ENCODE measurements at regions not wholly inside any gene's neighbourhood (a gene's known extent, or its start where the extent isn't known, plus 50 kb on each side); places are given as distances from the start of the nearest gene placed in this dataset.
"Not testable (repeated sequence)": the region's sequence is repeated elsewhere in the genome, so short reads cannot be mapped to it uniquely, and the experiment has no call there.

DNA sequence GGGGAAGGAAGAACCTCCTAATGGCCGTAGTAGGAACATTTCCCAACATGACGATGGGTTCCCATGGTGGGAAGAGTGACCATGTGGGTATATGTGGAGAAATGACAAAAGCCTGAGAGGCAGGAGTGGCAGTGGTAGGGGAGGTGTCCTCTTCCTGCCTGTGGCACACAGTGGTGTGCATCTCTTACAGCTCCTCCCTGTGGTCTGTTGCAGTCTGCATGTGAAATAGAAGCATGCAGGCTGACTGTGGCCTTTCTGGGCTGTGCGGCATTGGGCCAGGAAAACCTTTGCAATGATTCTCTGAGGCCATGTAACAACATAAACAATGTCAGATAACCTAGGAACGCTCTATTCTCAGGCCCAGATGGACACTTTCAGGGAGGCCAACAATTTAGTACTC is 84.0 kb downstream of the LACC1 start:
- Histone ChIP-seq H3K27me3 (ENCODE audit: low read depth) (no peaks in the 10 kb centered on the region), H3K27ac (no peak overlapping the region), H3K4me3 (no peak overlapping the region), H3K4me1 (no peaks in the 10 kb centered on the region), H3K9me3 (no peaks in the 10 kb centered on the region), H3K36me3 (no peaks in the 10 kb centered on the region)
- ATAC-seq: no peak
- no peak for DNase-seq
- intact Hi-C loops (cut with DNase I): no loop called here
- TF ChIP-seq, protein P1, sequence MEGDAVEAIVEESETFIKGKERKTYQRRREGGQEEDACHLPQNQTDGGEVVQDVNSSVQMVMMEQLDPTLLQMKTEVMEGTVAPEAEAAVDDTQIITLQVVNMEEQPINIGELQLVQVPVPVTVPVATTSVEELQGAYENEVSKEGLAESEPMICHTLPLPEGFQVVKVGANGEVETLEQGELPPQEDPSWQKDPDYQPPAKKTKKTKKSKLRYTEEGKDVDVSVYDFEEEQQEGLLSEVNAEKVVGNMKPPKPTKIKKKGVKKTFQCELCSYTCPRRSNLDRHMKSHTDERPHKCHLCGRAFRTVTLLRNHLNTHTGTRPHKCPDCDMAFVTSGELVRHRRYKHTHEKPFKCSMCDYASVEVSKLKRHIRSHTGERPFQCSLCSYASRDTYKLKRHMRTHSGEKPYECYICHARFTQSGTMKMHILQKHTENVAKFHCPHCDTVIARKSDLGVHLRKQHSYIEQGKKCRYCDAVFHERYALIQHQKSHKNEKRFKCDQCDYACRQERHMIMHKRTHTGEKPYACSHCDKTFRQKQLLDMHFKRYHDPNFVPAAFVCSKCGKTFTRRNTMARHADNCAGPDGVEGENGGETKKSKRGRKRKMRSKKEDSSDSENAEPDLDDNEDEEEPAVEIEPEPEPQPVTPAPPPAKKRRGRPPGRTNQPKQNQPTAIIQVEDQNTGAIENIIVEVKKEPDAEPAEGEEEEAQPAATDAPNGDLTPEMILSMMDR (IDR thresholded peaks at IDR 0.05): no peak

DNA sequence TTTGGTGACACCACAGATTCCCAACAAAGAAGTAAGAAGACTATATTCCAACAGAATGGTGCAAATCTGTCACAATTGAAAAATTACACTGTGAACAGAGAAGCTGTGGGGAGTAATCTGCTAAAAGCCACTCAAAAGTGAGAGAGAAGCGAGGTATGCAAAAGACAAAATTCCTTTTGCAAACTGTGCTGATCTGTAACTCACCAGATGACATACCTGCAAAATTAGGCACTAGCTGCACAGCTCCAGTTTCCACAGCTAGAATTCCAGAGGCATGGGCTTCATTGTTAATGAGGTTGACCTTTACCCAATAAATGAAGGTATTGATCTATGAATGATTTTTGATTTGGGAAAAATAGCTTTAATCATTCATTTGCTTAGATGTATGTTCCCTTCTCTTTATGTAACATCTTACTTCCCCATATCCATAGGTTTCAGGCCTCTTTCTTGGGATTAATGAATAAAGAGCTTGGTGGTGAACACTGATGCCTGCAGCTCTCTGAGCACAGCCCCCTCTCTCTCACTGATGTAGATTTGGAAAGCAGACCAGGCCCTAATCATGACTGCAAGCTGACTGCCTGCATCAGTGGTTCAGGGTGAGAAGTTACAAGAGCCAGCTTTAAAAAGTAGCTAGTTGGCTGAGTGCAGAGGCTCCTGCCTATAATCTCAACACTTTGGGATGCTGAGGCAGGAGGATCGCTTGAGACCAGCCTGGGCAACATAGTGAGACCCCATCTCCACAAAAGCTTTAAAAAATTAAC is 85.2 kb downstream of the LACC1 start:
- Histone ChIP-seq H3K9me3 (no peaks in the 10 kb centered on the region), H3K4me3 (no peak overlapping the region), H3K36me3 (no peaks in the 10 kb centered on the region), H3K27me3 (ENCODE audit: low read depth) (no peaks in the 10 kb centered on the region), H3K4me1 (no peaks in the 10 kb centered on the region), H3K27ac (no peak overlapping the region)
- no peak for ATAC-seq
- DNase-seq: no peak
- TF ChIP-seq, protein P1 (IDR thresholded peaks at IDR 0.05): no peak
- intact Hi-C loops (cut with DNase I): no loop called here

DNA sequence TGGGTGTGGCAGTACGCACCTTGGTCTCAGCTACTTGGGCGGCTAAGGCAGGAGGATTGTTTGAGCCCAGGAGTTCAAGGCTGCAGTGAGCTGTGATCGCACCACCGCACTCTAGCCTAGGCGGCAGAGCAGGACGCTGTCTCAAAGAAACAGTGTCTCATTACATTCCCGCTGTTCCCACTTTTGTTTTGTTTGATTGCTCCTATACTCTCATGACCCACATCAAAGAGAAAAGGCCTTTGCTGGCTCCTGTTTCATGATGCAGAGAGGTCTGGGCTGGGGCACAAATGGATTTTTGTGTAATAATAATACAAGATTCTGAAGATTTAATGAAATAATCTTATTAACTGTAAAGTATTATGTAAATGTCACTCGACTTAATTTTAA is 85.7 kb downstream of the LACC1 start:
- Histone ChIP-seq H3K4me3 (no peak overlapping the region), H3K9me3 (no peaks in the 10 kb centered on the region), H3K4me1 (no peaks in the 10 kb centered on the region), H3K36me3 (no peaks in the 10 kb centered on the region), H3K27ac (no peak overlapping the region), H3K27me3 (ENCODE audit: low read depth) (no peaks in the 10 kb centered on the region)
- DNase-seq (no peak), ATAC-seq (no peak)
- intact Hi-C loops (cut with DNase I): no loop called here
- TF ChIP-seq, protein P1 (IDR thresholded peaks at IDR 0.05): no peak

DNA sequence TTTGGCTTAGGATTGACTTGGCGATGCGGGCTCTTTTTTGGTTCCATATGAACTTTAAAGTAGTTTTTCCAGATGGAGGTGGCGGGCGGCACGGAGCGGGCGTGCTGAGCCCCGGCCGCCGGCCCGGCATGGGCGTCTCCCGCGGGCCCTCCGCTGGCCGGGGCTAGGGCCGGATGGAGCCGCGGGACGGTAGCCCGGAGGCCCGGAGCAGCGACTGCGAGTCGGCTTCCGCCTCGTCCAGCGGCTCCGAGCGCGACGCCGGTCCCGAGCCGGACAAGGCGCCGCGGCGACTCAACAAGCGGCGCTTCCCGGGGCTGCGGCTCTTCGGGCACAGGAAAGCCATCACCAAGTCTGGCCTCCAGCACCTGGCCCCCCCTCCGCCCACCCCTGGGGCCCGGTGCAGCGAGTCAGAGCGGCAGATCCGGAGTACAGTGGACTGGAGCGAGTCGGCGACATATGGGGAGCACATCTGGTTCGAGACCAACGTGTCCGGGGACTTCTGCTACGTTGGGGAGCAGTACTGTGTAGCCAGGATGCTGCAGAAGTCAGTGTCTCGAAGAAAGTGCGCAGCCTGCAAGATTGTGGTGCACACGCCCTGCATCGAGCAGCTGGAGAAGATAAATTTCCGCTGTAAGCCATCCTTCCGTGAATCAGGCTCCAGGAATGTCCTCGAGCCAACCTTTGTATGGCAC is 88.7 kb downstream of the LACC1 start:
- intact Hi-C loops (cut with DNase I); DNase-seq; H3K9me3 ChIP-seq; H3K27ac ChIP-seq; H3K4me3 ChIP-seq; H3K36me3 ChIP-seq; H3K4me1 ChIP-seq; H3K27me3 ChIP-seq (ENCODE audit: low read depth): not testable (repeated sequence)
- peak in 1 of 2 donors; percentile 21 for ATAC-seq

DNA sequence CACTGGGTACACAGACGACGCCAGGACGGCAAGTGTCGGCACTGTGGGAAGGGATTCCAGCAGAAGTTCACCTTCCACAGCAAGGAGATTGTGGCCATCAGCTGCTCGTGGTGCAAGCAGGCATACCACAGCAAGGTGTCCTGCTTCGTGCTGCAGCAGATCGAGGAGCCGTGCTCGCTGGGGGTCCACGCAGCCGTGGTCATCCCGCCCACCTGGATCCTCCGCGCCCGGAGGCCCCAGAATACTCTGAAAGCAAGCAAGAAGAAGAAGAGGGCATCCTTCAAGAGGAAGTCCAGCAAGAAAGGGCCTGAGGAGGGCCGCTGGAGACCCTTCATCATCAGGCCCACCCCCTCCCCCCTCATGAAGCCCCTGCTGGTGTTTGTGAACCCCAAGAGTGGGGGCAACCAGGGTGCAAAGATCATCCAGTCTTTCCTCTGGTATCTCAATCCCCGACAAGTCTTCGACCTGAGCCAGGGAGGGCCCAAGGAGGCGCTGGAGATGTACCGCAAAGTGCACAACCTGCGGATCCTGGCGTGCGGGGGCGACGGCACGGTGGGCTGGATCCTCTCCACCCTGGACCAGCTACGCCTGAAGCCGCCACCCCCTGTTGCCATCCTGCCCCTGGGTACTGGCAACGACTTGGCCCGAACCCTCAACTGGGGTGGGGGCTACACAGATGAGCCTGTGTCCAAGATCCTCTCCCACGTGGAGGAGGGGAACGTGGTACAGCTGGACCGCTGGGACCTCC is 89.4 kb downstream of the LACC1 start:
- intact Hi-C loops (cut with DNase I): not testable (repeated sequence)
- ATAC-seq: peak in 1 of 2 donors; percentile 35

DNA sequence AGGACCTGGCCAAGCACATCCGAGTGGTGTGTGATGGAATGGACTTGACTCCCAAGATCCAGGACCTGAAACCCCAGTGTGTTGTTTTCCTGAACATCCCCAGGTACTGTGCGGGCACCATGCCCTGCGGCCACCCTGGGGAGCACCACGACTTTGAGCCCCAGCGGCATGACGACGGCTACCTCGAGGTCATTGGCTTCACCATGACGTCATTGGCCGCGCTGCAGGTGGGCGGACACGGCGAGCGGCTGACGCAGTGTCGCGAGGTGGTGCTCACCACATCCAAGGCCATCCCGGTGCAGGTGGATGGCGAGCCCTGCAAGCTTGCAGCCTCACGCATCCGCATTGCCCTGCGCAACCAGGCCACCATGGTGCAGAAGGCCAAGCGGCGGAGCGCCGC is 90.2 kb downstream of the LACC1 start:
- H3K9me3 ChIP-seq; H3K36me3 ChIP-seq; H3K27me3 ChIP-seq (ENCODE audit: low read depth); intact Hi-C loops (cut with DNase I); H3K4me3 ChIP-seq; H3K27ac ChIP-seq; H3K4me1 ChIP-seq; DNase-seq: not testable (repeated sequence)
- peak in 1 of 2 donors; percentile 32 for ATAC-seq

More for the DNA sequence above, 89.4 kb downstream of the LACC1 start:
- H3K4me3 ChIP-seq; H3K36me3 ChIP-seq; H3K27ac ChIP-seq; DNase-seq; H3K9me3 ChIP-seq; H3K4me1 ChIP-seq; H3K27me3 ChIP-seq (ENCODE audit: low read depth): not testable (repeated sequence)

DNA sequence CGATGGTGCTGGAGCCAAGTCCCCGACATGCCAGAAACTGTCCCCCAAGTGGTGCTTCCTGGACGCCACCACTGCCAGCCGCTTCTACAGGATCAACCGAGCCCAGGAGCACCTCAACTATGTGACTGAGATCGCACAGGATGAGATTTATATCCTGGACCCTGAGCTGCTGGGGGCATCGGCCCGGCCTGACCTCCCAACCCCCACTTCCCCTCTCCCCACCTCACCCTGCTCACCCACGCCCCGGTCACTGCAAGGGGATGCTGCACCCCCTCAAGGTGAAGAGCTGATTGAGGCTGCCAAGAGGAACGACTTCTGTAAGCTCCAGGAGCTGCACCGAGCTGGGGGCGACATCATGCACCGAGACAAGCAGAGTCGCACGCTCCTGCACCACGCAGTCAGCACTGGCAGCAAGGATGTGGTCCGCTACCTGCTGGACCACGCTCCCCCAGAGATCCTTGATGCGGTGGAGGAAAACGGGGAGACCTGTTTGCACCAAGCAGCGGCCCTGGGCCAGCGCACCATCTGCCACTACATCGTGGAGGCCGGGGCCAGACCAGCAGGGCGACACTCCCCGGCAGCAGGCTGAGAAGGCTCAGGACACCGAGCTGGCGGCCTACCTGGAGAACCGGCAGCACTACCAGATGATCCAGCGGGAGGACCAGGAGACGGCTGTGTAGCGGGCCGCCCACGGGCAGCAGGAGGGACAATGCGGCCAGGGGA is 91.0 kb downstream of the LACC1 start:
- H3K36me3 ChIP-seq; H3K27ac ChIP-seq; H3K9me3 ChIP-seq; H3K4me3 ChIP-seq; intact Hi-C loops (cut with DNase I); H3K27me3 ChIP-seq (ENCODE audit: low read depth); H3K4me1 ChIP-seq; DNase-seq: not testable (repeated sequence)
- ATAC-seq: peak in 1 of 2 donors; percentile 38

DNA sequence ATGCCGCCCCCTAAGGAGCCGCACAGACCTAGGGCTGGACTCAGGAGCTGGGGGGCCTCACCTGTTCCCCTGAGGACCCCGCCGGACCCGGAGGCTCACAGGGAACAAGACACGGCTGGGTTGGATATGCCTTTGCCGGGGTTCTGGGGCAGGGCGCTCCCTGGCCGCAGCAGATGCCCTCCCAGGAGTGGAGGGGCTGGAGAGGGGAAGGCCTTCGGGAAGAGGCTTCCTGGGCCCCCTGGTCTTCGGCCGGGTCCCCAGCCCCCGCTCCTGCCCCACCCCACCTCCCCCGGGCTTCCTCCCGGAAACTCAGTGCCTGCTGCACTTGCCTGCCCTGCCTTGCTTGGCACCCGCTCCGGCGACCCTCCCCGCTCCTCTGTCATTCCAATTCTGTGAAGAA is 91.6 kb downstream of the LACC1 start:
- H3K27ac ChIP-seq; H3K4me1 ChIP-seq; H3K4me3 ChIP-seq; intact Hi-C loops (cut with DNase I); H3K36me3 ChIP-seq; H3K9me3 ChIP-seq; H3K27me3 ChIP-seq (ENCODE audit: low read depth); DNase-seq: not testable (repeated sequence)
- peak in 1 of 2 donors; percentile 32 for ATAC-seq

Data from lower lobe of right lung (tissue), 2 donors.